Prostate gland (tissue), 2 donors: ENCODE measurements at regions not wholly inside any gene's neighbourhood (a gene's known extent, or its start where the extent isn't known, plus 50 kb on each side); places are given as distances from the start of the nearest gene placed in this dataset.

Experiments
- DNase-seq: peaks from one replicate; pipeline ENCODE4 v3.0.0-alpha.2; 2019; ENCODE audit warnings: low spot score
- H3K27ac ChIP-seq, 2 donors: fragments of 200-600 bp; sonication (generic); 2 replicates each; pipeline ENCODE4 v1.5.1; 2017 to 2019
- H3K27me3 ChIP-seq: fragments of 200-600 bp; sonication (generic); replicated peaks from 2 replicates; pipeline ENCODE4 v1.5.1; 2019; ENCODE audit not compliant: insufficient read depth
- H3K36me3 ChIP-seq, 2 donors: fragments of 200-600 bp; sonication (generic); 1 replicate in 1 of 2; 2 replicates in 1 of 2; pipeline versions ENCODE4 v1.5.1 to v1.8.1; 2017 to 2019
- H3K4me1 ChIP-seq: fragments of 200-600 bp; sonication (generic); replicated peaks from 2 replicates; pipeline ENCODE4 v1.5.1; 2019
- H3K4me3 ChIP-seq, 2 donors: fragments of 200-600 bp; sonication (generic); 2 replicates each; pipeline ENCODE4 v1.5.1; 2017 to 2019
- H3K9me3 ChIP-seq: fragments of 200-600 bp; sonication (generic); 2 replicates; pipeline ENCODE4 v1.5.1; 2017
- POLR2A ChIP-seq: fragments of 450-650 bp; IDR thresholded peaks from one replicate; pipeline ENCODE4 v1.6.1; 2016; ENCODE audit warnings: antibody characterized with exemption, mild to moderate bottlenecking
- POLR2AphosphoS5 ChIP-seq: sonication (generic); formaldehyde crosslinking; IDR thresholded peaks from one replicate; pipeline ENCODE4 v1.6.1; 2017; ENCODE audit warnings: antibody characterized with exemption
- WGBS: methylation state at CpG from one replicate; pipeline ENCODE4 v1.1.5; 2018; 5-methylcytosine and 5-hydroxymethylcytosine counted together
- intact Hi-C: fragments of 100-400 bp; cut with DNase I; formaldehyde crosslinking; loops from one replicate; pipeline ENCODE4 v1.14.2; 2022
- TF ChIP-seq, protein P1 (sequence below), 4 experiments: fragments of 200-600 bp in 2 of 4; fragments of 450-650 bp in 2 of 4; sonication (generic) in 2 of 4; IDR thresholded peaks; 1 replicate in 3 of 4; 2 replicates in 1 of 4; pipeline ENCODE4 v1.5.1; 2016 to 2019; ENCODE audit warnings: antibody characterized with exemption in 4 of 4, mild to moderate bottlenecking in 2 of 4, moderate library complexity in 2 of 4

DNA sequence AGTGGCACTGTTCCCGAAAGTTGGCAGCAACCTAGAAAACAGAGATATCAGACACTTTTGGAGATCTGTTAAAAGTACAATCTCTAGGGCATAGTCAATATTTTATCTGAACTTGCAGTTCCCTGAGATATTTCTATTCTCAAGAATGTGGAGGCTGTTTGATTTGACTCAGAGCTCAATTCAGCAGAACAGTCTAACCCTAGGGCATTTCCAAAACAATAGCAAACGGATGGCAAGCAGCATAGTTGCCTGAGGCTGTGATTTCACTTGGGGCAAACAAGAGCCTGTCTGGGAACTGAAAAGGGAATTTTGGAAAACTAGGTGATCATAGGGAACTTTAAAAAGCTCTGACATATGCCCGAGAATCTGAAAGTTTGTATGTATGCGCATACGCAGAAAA is 772.8 kb upstream of the LRRTM1 start:
- Histone ChIP-seq H3K4me3 (no peak overlapping the region), H3K9me3 (no peaks in the 10 kb centered on the region), H3K4me1 (no peaks in the 10 kb centered on the region), H3K27ac (no peak overlapping the region), H3K27me3 (no peaks in the 10 kb centered on the region), H3K36me3 (no peaks in the 10 kb centered on the region)
- DNase-seq: no peak
- TF ChIP-seq POLR2AphosphoS5 (no peak), POLR2A (no peak)
- TF ChIP-seq, protein P1, sequence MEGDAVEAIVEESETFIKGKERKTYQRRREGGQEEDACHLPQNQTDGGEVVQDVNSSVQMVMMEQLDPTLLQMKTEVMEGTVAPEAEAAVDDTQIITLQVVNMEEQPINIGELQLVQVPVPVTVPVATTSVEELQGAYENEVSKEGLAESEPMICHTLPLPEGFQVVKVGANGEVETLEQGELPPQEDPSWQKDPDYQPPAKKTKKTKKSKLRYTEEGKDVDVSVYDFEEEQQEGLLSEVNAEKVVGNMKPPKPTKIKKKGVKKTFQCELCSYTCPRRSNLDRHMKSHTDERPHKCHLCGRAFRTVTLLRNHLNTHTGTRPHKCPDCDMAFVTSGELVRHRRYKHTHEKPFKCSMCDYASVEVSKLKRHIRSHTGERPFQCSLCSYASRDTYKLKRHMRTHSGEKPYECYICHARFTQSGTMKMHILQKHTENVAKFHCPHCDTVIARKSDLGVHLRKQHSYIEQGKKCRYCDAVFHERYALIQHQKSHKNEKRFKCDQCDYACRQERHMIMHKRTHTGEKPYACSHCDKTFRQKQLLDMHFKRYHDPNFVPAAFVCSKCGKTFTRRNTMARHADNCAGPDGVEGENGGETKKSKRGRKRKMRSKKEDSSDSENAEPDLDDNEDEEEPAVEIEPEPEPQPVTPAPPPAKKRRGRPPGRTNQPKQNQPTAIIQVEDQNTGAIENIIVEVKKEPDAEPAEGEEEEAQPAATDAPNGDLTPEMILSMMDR (IDR thresholded peaks at IDR 0.05): no peak
- intact Hi-C loops: no loop called here
- 59% methylated on average over 5 of the region's 5 CpGs for WGBS

DNA sequence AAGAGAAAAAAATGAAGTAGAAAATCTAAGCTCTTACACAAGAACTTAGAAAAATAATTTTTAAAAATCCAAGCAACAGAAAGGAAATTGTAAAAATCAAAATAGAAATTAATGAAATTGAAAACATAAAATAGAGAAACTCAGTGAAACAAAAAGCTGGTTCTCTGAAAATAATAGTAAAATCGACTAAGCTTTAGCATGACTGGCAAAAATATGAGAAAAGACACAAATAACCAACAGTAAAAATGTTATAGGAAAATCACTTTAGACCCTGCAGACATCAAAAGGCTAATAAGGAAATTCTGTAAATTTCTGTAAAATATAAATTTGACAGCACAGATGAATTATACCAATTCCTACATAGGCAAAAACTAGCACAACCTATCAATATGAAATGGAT is 768.9 kb upstream of the LRRTM1 start:
- TF ChIP-seq POLR2A (no peak), POLR2AphosphoS5 (no peak)
- TF ChIP-seq, protein P1 (IDR thresholded peaks at IDR 0.05): no peak
- H3K27ac ChIP-seq: no peak overlapping the region
- H3K9me3 ChIP-seq: no peaks in the 10 kb centered on the region
- H3K27me3 ChIP-seq: no peaks in the 10 kb centered on the region
- H3K36me3 ChIP-seq: no peaks in the 10 kb centered on the region
- no peak for DNase-seq
- intact Hi-C loops: no loop called here
- H3K4me3 ChIP-seq: no peak overlapping the region
- H3K4me1 ChIP-seq: no peaks in the 10 kb centered on the region
- 79% methylated on average over 1 of the region's 1 CpG for WGBS

DNA sequence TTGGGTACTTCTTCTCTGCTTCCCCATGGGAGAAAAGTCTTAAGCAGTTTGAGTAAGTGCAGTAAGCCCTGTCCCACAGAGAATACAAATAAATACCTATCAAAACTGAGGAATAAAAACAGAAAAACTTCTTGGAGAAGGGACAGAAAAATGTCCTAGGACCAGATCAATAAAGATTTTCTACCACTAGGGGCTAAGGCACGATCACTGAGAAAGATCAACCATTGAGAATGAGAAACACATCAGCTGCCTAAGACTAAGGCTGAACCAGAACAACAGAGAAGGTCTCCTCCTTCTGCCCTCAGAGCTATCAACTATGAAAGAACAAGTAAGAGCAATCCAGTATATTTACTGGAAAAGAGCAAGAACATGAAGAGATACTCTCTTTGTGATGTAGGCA is 763.6 kb upstream of the LRRTM1 start:
- no peak overlapping the region for H3K4me3 ChIP-seq
- no peak for TF ChIP-seq POLR2A
- TF ChIP-seq, protein P1 (IDR thresholded peaks at IDR 0.05): no peak
- no peak for TF ChIP-seq POLR2AphosphoS5
- intact Hi-C loops: no loop called here

DNA sequence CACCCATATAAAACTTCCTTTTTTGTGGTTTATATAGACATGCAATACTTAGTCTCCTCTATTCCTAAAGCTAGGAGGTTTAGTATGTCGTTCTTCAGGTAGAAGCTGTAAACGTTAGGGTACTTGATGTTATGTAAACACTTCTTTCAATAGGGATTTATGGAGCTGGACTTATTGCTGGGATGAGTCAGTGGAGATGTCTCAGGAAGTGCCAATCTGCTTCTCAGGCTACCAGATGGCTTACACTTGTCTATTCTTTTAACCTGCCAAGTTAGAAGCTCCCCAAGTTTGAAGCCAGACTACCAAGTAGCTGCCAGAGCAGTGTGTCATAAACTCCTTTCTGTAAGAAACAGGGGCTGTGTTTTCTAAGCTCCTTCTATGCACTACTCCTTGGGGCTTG is 756.5 kb upstream of the LRRTM1 start:
- Histone ChIP-seq H3K36me3 (no peaks in the 10 kb centered on the region), H3K9me3 (no peaks in the 10 kb centered on the region), H3K4me1 (no peaks in the 10 kb centered on the region), H3K27me3 (no peaks in the 10 kb centered on the region), H3K27ac (no peak overlapping the region), H3K4me3 (no peak overlapping the region)
- intact Hi-C loops: no loop called here
- WGBS: 5% methylated on average over 2 of the region's 2 CpGs
- no peak for TF ChIP-seq POLR2A
- TF ChIP-seq, protein P1 (IDR thresholded peaks at IDR 0.05): no peak
- TF ChIP-seq POLR2AphosphoS5: no peak
- DNase-seq: no peak

More for the DNA sequence above, 763.6 kb upstream of the LRRTM1 start:
- Histone ChIP-seq H3K27ac (no peak overlapping the region), H3K9me3 (no peaks in the 10 kb centered on the region), H3K27me3 (no peaks in the 10 kb centered on the region), H3K4me1 (no peaks in the 10 kb centered on the region), H3K36me3 (no peaks in the 10 kb centered on the region)
- DNase-seq: no peak
- WGBS: 64% methylated on average over 1 of the region's 1 CpG

DNA sequence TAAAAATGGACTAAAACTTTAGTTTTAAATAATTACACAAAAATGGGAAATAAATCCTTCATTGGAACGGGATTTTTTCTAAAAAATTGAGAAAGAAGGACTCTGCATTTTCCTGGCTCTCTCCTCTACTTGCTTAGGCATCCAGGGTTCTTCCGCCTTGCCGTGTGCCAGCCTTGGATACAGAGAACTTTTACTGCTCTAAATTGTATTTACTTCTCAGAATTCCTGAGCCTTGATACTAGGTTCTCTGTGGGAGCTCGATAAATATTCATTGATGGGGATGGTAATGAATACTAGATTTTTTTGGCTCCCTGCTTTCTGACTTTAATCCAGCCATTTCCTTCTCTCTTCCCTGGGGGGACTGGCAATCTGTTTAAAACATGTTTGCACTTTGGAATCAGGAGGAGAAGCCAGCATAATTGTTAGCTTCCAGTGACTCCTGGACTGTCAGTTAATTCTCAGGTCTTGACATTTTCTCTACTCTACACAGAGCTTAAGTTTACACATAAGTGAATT is 746.1 kb upstream of the LRRTM1 start:
- intact Hi-C loops: no loop called here
- TF ChIP-seq POLR2AphosphoS5 (no peak), POLR2A (no peak)
- TF ChIP-seq, protein P1 (IDR thresholded peaks at IDR 0.05): no peak
- 40% methylated on average over 4 of the region's 4 CpGs for WGBS

More for the DNA sequence above, 746.1 kb upstream of the LRRTM1 start:
- DNase-seq: no peak
- H3K9me3 ChIP-seq: no peaks in the 10 kb centered on the region
- H3K4me1 ChIP-seq: no peaks in the 10 kb centered on the region
- H3K27me3 ChIP-seq: no peaks in the 10 kb centered on the region
- no peak overlapping the region for H3K27ac ChIP-seq
- H3K4me3 ChIP-seq: no peak overlapping the region
- no peaks in the 10 kb centered on the region for H3K36me3 ChIP-seq
